LNCAP (cell line): ENCODE measurements at regions not wholly inside any gene's neighbourhood (a gene's known extent, or its start where the extent isn't known, plus 50 kb on each side); places are given as distances from the start of the nearest gene placed in this dataset.

Experiments used
- TF ChIP-seq, protein P1 (sequence below): fragments of 450-650 bp; IDR thresholded peaks from 2 replicates; pipeline ENCODE4 v1.5.1; 2017; ENCODE audit warnings: mild to moderate bottlenecking

DNA sequence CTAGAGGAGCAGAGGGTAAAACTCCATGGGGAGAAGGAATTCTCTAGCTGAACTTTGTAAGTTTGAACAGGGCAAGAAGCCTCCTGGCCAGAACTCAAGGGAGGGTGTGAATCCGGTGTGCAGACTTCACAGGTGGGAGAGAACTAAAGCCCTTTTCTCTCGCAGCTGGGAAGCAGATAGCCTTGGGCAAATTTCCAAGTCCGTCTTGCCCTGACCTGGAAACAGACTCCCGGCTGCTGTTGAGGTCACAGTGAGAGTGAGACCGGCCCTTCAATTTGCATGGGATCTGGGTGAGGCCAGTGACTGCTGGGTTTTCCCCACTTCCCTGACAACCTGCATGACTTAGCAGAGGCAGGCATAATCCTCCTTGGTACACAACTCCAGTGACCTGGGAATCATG lies 94.5 kb upstream of the ZNF827 start:
- TF ChIP-seq, protein P1, sequence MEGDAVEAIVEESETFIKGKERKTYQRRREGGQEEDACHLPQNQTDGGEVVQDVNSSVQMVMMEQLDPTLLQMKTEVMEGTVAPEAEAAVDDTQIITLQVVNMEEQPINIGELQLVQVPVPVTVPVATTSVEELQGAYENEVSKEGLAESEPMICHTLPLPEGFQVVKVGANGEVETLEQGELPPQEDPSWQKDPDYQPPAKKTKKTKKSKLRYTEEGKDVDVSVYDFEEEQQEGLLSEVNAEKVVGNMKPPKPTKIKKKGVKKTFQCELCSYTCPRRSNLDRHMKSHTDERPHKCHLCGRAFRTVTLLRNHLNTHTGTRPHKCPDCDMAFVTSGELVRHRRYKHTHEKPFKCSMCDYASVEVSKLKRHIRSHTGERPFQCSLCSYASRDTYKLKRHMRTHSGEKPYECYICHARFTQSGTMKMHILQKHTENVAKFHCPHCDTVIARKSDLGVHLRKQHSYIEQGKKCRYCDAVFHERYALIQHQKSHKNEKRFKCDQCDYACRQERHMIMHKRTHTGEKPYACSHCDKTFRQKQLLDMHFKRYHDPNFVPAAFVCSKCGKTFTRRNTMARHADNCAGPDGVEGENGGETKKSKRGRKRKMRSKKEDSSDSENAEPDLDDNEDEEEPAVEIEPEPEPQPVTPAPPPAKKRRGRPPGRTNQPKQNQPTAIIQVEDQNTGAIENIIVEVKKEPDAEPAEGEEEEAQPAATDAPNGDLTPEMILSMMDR, result no peak

DNA sequence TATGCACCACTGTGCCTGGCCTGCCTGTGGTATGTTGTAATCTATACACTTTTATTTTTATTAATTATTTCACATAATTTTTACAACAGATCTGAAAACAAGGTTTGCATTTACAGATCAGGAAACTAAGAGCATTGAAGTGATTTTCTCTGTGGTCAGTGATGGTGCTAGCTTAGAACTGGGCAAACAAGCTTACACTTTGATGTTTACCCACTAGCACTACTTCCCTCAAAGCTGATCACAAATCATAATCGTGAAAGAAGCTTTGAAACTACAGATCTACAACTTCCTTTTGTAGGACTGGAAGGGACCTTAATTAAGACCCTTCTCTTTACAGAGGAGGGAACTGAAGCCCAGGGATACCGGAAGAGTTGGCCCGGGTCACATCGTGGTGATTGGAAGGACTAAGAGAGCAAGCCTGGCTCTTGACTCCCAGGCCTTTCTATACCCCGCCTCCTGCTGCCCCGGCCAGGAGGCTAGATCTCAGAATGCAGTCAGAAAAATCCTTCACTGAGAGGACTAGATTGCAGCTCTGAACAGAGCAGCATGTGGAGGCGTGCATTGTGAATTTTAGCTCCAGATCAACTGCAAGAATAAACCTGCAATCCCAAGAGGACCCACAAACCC lies 93.7 kb upstream of the ZNF827 start:
- TF ChIP-seq, protein P1, result no peak

DNA sequence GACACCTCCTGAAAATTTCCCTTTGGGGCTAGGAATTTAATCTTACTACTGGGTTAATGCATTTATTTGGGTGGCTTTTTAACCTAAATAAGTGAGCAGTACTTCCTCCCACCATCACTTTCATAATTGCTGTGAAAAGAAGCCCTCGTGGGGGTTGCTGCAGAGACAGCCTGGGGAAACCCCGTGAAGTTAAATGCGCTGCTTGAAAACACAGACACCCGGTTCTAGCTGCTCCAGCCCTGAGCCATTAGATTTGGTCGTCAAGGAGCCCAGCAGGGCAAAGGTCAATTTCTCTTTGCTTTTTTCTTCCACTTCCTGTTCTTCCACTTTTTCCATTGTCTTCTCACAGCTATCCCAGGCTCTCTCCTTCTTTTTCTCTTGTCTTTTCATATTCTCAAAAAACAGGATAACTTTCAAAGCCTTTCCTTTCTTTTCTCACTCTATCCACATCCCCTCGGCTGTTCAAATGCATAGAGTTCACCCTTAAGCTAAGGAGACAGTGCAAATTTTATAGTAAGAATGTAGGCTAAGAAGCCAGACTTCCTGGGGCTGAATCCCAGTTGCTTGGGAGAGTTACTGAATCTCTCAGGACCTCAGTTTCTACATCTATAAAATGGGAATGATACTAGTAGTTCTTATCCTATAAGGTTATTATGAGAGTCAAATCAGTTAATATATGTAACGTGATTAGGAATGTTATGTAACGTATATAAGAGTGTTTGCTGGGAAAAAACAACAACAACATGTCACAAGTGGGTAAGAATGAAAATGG lies 91.5 kb upstream of the ZNF827 start:
- TF ChIP-seq, protein P1, result no peak

DNA sequence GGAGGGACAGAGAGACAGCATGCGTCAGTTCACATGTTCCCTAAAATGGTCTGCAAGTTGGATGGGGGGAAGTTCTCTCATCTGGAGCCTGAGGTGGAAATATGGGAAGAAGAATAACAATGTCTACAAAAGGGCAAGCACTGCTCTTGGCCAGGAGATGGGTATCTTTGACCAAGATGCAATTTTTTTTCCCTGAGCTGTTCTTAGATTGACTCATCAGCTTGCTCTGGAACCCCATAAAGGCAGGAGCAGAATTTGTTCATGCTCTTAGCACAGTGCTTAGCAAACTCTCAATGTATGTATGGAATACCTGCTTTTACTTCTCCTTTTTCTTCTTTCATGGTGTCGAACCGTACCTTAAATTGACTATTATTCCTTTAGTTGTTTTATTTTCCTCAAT lies 90.5 kb upstream of the ZNF827 start:
- TF ChIP-seq, protein P1, result no peak

DNA sequence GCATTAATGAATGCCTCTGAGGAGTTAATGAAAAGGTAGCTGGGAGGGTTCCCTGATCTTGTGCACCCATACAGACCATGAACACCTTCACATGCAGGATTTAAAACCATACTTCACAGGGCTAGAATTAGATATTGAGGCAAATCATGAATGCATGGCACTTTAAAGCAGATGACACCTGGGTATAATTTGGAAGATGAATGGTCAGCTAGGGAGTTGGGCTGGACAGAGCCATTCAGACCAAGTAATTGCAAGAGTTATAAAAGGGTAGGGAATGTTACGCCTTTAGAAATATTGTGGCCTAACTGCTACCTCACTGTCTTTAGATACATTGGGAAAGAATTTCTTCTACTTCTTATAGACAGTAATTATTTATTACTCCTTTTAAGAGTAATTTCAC lies 89.1 kb upstream of the ZNF827 start:
- TF ChIP-seq, protein P1, result no peak

DNA sequence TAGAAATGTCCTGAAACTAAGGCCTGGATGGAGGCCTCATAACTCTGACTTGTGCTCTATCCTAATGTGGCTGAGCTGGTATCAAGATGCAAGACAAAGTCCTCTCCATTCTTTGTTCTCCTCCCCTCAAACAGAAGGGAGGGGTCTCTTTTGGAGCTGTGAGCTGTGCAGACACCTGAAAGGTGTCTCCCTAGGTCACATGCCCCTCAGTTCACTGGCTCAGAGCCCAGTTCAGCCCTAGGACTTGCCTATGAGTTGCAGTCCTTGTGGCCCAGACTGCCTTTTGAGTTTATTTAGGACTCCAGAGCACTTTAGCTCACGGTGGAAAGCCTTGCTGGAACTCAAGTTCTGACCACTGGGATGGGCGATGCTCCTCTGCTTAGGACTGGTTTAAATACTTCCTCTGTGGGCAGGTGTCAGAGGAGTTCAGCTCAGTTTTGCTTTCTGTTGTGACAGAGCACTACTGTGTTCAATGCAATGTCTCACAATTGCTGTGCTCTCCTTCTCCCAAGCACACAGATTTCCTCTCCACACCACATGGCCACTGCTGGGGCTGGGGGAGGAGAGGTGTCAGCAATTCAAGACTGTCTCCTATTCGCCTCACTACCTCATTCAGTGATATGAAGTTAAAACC lies 84.8 kb upstream of the ZNF827 start:
- TF ChIP-seq, protein P1, result no peak

DNA sequence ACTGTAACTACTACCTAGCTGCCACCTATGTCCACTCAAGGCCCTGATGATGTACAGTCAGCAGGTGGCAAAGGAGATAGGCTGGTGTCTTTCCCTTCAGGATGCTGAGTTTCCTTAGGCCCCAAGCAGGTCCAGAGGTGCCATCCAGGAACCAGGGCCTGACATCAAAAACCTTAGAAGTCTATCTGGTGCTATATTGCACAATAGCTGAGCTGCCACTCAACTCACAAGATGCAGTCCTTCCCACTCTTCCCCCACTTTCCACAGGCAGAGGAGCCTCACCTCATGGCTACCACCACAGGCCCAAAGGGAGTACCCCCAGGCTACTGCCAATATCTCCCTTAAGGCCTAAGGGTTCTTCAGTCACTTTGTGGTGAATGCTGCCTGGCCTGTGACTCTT lies 83.9 kb upstream of the ZNF827 start:
- TF ChIP-seq, protein P1, result no peak
